ENCODE measurements at regions not wholly inside any gene's neighbourhood (a gene's known extent, or its start where the extent isn't known, plus 50 kb on each side); places are given as distances from the start of the nearest gene placed in this dataset.

DNA sequence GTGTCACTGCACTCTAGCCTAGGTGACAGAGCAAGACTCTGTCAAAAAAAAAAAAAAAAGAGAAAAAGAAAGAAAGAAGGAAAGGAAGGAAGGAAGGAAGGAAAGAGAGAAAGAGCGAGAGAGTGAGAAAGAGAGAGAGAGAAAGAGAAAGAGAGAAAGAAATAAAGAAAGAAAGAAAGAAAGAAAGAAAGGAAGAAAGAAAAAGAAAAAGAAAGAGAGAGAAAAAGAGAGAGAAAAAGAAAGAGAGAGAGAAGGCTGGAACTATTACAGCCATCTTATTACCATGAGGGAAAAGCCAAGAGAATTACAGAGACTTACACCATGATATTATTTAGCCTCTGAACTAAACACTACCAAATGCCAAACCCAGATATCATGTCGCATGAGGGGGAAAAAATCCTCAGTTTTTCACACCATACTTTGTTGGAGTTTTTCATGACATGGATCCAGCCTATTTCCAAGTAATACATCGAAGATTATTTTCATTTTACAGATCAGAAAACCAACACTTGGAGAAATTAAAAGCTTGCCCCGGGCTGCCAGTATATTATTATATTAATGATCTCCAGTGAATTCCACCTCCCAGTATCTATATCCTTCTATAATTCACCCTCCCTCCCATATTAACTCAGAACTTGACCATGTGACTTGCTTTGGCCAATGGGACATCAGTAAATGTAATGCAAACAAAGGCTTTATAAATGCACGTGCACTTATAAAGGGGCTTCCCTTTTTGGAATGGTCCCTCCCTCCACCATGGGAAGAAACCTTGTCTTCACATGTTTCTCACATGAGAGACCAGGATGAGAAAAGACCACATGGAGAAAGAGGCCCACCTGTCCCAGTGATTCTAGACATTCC lies 148.6 kb downstream of the MIS18A start:
- Histone ChIP-seq H3K9ac (ENCODE audit: low read length in 3 of 3) (no peak overlapping the region), H3K27me3 (ENCODE audit: control insufficient read depth, insufficient read depth, low read length) (no peaks in the 10 kb centered on the region), H3K9me3 (ENCODE audit: control insufficient read depth in 2 of 3, insufficient read depth in 1 of 3, low read length in 3 of 3) (peaks cover 0 to 5% (median 0%) of the 10 kb centered on the region in 3 donors), H3K4me3 (ENCODE audit: low read length in 3 of 3) (no peak overlapping the region), H3K36me3 (ENCODE audit: control insufficient read depth in 2 of 3, insufficient read depth in 3 of 3, low read length in 3 of 3) (no peaks in the 10 kb centered on the region), H3K27ac (ENCODE audit: low read depth in 2 of 2, low read length in 2 of 2) (no peak overlapping the region), H3K4me1 (ENCODE audit: control insufficient read depth in 2 of 3, insufficient read depth in 2 of 3, low read depth in 1 of 3, low read length in 3 of 3) (no peaks in the 10 kb centered on the region)
- intact Hi-C loops (cut with DNase I), result no loop called here
- FAIRE-seq (no peak), DNase-seq (no peak)
- TF ChIP-seq, protein P1, sequence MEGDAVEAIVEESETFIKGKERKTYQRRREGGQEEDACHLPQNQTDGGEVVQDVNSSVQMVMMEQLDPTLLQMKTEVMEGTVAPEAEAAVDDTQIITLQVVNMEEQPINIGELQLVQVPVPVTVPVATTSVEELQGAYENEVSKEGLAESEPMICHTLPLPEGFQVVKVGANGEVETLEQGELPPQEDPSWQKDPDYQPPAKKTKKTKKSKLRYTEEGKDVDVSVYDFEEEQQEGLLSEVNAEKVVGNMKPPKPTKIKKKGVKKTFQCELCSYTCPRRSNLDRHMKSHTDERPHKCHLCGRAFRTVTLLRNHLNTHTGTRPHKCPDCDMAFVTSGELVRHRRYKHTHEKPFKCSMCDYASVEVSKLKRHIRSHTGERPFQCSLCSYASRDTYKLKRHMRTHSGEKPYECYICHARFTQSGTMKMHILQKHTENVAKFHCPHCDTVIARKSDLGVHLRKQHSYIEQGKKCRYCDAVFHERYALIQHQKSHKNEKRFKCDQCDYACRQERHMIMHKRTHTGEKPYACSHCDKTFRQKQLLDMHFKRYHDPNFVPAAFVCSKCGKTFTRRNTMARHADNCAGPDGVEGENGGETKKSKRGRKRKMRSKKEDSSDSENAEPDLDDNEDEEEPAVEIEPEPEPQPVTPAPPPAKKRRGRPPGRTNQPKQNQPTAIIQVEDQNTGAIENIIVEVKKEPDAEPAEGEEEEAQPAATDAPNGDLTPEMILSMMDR (IDR thresholded peaks at IDR 0.05; ENCODE audit: borderline replicate concordance, extremely low read depth, insufficient read depth), result no peak

DNA sequence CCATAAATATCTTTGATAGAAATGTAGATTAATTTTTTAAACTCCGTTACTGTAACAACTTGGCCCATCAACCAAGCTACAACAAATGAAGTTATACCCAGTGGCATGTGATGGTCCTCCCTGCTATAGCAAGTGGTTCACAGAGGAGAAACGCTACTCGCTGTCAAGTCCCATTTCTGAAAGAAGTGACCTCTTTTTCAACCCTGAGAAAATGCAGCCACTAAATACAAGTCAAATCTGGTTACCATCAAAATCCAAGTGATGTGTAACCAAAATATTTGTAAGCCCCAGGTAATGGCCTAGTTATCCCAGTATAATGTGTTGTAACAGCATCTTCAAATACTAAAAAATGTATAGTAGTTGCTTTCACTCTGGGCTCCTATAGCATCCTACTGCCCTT lies 151.8 kb downstream of the MIS18A start:
- no peak overlapping the region for H3K4me3 ChIP-seq (ENCODE audit: low read length in 3 of 3)
- peaks cover 0 to 5% (median 0%) of the 10 kb centered on the region in 3 donors for H3K9me3 ChIP-seq (ENCODE audit: control insufficient read depth in 2 of 3, insufficient read depth in 1 of 3, low read length in 3 of 3)
- TF ChIP-seq, protein P1 (IDR thresholded peaks at IDR 0.05; ENCODE audit: borderline replicate concordance, extremely low read depth, insufficient read depth), result no peak
- H3K27ac ChIP-seq (ENCODE audit: low read depth in 2 of 2, low read length in 2 of 2), result no peak overlapping the region
- no peak overlapping the region for H3K9ac ChIP-seq (ENCODE audit: low read length in 3 of 3)
- FAIRE-seq (no peak), DNase-seq (no peak)
- H3K4me1 ChIP-seq (ENCODE audit: control insufficient read depth in 2 of 3, insufficient read depth in 2 of 3, low read depth in 1 of 3, low read length in 3 of 3), result no peaks in the 10 kb centered on the region
- H3K36me3 ChIP-seq (ENCODE audit: control insufficient read depth in 2 of 3, insufficient read depth in 3 of 3, low read length in 3 of 3), result no peaks in the 10 kb centered on the region
- intact Hi-C loops (cut with DNase I), result no loop called here
- H3K27me3 ChIP-seq (ENCODE audit: control insufficient read depth, insufficient read depth, low read length), result no peaks in the 10 kb centered on the region

DNA sequence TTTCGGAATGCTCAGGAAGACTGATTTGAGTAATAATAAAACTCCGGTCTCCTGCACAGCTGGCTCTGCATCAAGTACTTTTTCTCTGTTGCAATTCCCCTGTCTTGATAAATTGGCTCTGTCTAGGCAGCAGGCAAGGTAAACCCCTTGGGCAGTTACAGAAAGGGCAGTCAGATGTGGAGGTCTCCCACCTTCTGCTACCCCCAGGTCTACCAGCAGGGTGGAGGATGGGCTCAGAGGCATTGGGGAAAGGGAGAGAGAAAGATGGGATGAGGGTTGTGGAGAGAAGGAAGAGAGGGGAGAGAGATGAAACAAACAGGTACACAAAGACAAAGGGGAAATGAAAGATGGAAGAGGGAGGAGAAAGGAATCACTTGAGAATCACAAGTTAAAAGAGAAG lies 156.8 kb downstream of the MIS18A start:
- Histone ChIP-seq H3K36me3 (ENCODE audit: control insufficient read depth in 2 of 3, insufficient read depth in 3 of 3, low read length in 3 of 3) (no peaks in the 10 kb centered on the region), H3K9me3 (ENCODE audit: control insufficient read depth in 2 of 3, insufficient read depth in 1 of 3, low read length in 3 of 3) (no peaks in the 10 kb centered on the region), H3K27me3 (ENCODE audit: control insufficient read depth, insufficient read depth, low read length) (no peaks in the 10 kb centered on the region), H3K9ac (ENCODE audit: low read length in 3 of 3) (no peak overlapping the region), H3K4me3 (ENCODE audit: low read length in 3 of 3) (no peak overlapping the region), H3K27ac (ENCODE audit: low read depth in 2 of 2, low read length in 2 of 2) (no peak overlapping the region), H3K4me1 (ENCODE audit: control insufficient read depth in 2 of 3, insufficient read depth in 2 of 3, low read depth in 1 of 3, low read length in 3 of 3) (no peaks in the 10 kb centered on the region)
- FAIRE-seq, result no peak
- DNase-seq, result no peak
- TF ChIP-seq, protein P1 (IDR thresholded peaks at IDR 0.05; ENCODE audit: borderline replicate concordance, extremely low read depth, insufficient read depth), result no peak
- intact Hi-C loops (cut with DNase I), result no loop called here

Measured in kidney (tissue), 13 donors.